ENCODE measurements at regions not wholly inside any gene's neighbourhood (a gene's known extent, or its start where the extent isn't known, plus 50 kb on each side); places are given as distances from the start of the nearest gene placed in this dataset.

- Histone ChIP-seq H3K4me1 (ENCODE audit: insufficient read depth, low read length, poor library complexity, severe bottlenecking) (no peaks in the 10 kb centered on the region), H2AFZ (ENCODE audit: low read length) (no peak overlapping the region), H3K4me3 (ENCODE audit: low read length, poor library complexity, severe bottlenecking) (no peak overlapping the region), H3K79me2 (ENCODE audit: insufficient read depth, low read length) (no peaks in the 10 kb centered on the region), H3K27me3 (ENCODE audit: insufficient read depth, low read length, poor library complexity, severe bottlenecking) (no peaks in the 10 kb centered on the region), H3K4me2 (ENCODE audit: low read depth, low read length, poor library complexity, severe bottlenecking) (no peak overlapping the region), H3K36me3 (ENCODE audit: insufficient read depth, low read length) (no peaks in the 10 kb centered on the region), H3K9me2 (replicated peaks; ENCODE audit: low read depth, low read length) (no peaks in the 10 kb centered on the region), H3K9me3 (ENCODE audit: insufficient read depth, low read depth, low read length) (no peaks in the 10 kb centered on the region), H3F3A (ENCODE audit: low read depth) (no peaks in the 10 kb centered on the region), H4K20me1 (ENCODE audit: insufficient read depth, low read length, poor library complexity, severe bottlenecking) (no peaks in the 10 kb centered on the region), H3K9ac (ENCODE audit: low read depth, low read length, poor library complexity, severe bottlenecking) (no peak overlapping the region)
- no peak for TF ChIP-seq EZH2phosphoT487 (IDR thresholded peaks at IDR 0.05; ENCODE audit: borderline replicate concordance)
- TF ChIP-seq, protein P1, sequence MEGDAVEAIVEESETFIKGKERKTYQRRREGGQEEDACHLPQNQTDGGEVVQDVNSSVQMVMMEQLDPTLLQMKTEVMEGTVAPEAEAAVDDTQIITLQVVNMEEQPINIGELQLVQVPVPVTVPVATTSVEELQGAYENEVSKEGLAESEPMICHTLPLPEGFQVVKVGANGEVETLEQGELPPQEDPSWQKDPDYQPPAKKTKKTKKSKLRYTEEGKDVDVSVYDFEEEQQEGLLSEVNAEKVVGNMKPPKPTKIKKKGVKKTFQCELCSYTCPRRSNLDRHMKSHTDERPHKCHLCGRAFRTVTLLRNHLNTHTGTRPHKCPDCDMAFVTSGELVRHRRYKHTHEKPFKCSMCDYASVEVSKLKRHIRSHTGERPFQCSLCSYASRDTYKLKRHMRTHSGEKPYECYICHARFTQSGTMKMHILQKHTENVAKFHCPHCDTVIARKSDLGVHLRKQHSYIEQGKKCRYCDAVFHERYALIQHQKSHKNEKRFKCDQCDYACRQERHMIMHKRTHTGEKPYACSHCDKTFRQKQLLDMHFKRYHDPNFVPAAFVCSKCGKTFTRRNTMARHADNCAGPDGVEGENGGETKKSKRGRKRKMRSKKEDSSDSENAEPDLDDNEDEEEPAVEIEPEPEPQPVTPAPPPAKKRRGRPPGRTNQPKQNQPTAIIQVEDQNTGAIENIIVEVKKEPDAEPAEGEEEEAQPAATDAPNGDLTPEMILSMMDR (conservative IDR thresholded peaks at IDR 0.05; ENCODE audit: low read length) = no peak
Measured at GRCh38 chr1:209304166-209304565, 279.3 kb upstream of the CAMK1G start.

- Histone ChIP-seq H2AFZ (ENCODE audit: low read length) (no peak overlapping the region), H4K20me1 (ENCODE audit: insufficient read depth, low read length, poor library complexity, severe bottlenecking) (no peaks in the 10 kb centered on the region), H3K27me3 (ENCODE audit: insufficient read depth, low read length, poor library complexity, severe bottlenecking) (no peaks in the 10 kb centered on the region), H3F3A (ENCODE audit: low read depth) (no peaks in the 10 kb centered on the region), H3K9me2 (replicated peaks; ENCODE audit: low read depth, low read length) (no peaks in the 10 kb centered on the region), H3K4me2 (ENCODE audit: low read depth, low read length, poor library complexity, severe bottlenecking) (no peak overlapping the region), H3K9ac (ENCODE audit: low read depth, low read length, poor library complexity, severe bottlenecking) (no peak overlapping the region), H3K9me3 (ENCODE audit: insufficient read depth, low read depth, low read length) (no peaks in the 10 kb centered on the region), H3K36me3 (ENCODE audit: insufficient read depth, low read length) (no peaks in the 10 kb centered on the region), H3K79me2 (ENCODE audit: insufficient read depth, low read length) (no peaks in the 10 kb centered on the region), H3K4me1 (ENCODE audit: insufficient read depth, low read length, poor library complexity, severe bottlenecking) (no peaks in the 10 kb centered on the region), H3K4me3 (ENCODE audit: low read length, poor library complexity, severe bottlenecking) (no peak overlapping the region)
- TF ChIP-seq, protein P1 (conservative IDR thresholded peaks at IDR 0.05; ENCODE audit: low read length) = no peak
- no peak for TF ChIP-seq EZH2phosphoT487 (IDR thresholded peaks at IDR 0.05; ENCODE audit: borderline replicate concordance)
Measured at GRCh38 chr1:209305221-209305954, 278.1 kb upstream of the CAMK1G start.

- no peak overlapping the region for H3K4me3 ChIP-seq (ENCODE audit: low read length, poor library complexity, severe bottlenecking)
- H2AFZ ChIP-seq (ENCODE audit: low read length) = no peak overlapping the region
- no peaks in the 10 kb centered on the region for H3K79me2 ChIP-seq (ENCODE audit: insufficient read depth, low read length)
- no peaks in the 10 kb centered on the region for H3K4me1 ChIP-seq (ENCODE audit: insufficient read depth, low read length, poor library complexity, severe bottlenecking)
- no peak for TF ChIP-seq EZH2phosphoT487 (IDR thresholded peaks at IDR 0.05; ENCODE audit: borderline replicate concordance)
- TF ChIP-seq, protein P1 (conservative IDR thresholded peaks at IDR 0.05; ENCODE audit: low read length) = no peak
- H3K4me2 ChIP-seq (ENCODE audit: low read depth, low read length, poor library complexity, severe bottlenecking) = no peak overlapping the region
- H3K27me3 ChIP-seq (ENCODE audit: insufficient read depth, low read length, poor library complexity, severe bottlenecking) = no peaks in the 10 kb centered on the region
- no peaks in the 10 kb centered on the region for H3K9me2 ChIP-seq (replicated peaks; ENCODE audit: low read depth, low read length)
- no peak overlapping the region for H3K9ac ChIP-seq (ENCODE audit: low read depth, low read length, poor library complexity, severe bottlenecking)
- no peaks in the 10 kb centered on the region for H3F3A ChIP-seq (ENCODE audit: low read depth)
- no peaks in the 10 kb centered on the region for H3K36me3 ChIP-seq (ENCODE audit: insufficient read depth, low read length)
- H3K9me3 ChIP-seq (ENCODE audit: insufficient read depth, low read depth, low read length) = no peaks in the 10 kb centered on the region
- H4K20me1 ChIP-seq (ENCODE audit: insufficient read depth, low read length, poor library complexity, severe bottlenecking) = no peaks in the 10 kb centered on the region
Measured at GRCh38 chr1:209307846-209308245, 275.7 kb upstream of the CAMK1G start.

Data from Loucy (cell line).